GM12875 (cell line): ENCODE measurements at regions not wholly inside any gene's neighbourhood (a gene's known extent, or its start where the extent isn't known, plus 50 kb on each side); places are given as distances from the start of the nearest gene placed in this dataset.
A peak's percentile ranks its signal among the peaks of the same experiment; 100 is the strongest.

Experiments used
- H3K4me3 ChIP-seq: one replicate; pipeline ENCODE4 v1.5.1; 2011; ENCODE audit warnings: low read depth, low read length, control low read depth
- CTCF ChIP-seq: IDR thresholded peaks from 2 replicates; pipeline ENCODE4 v1.5.1; 2011; ENCODE audit warnings: low read depth, mild to moderate bottlenecking, control low read depth, inconsistent platforms, low read length, moderate library complexity, borderline replicate concordance; ENCODE audit not compliant: insufficient read depth

GRCh38 chr22:27400811-27401210 is 400.7 kb downstream of the MN1 start:
- no peak overlapping the region for H3K4me3 ChIP-seq
- TF ChIP-seq CTCF: no peak

- no peak for TF ChIP-seq CTCF
- H3K4me3 ChIP-seq: no peak overlapping the region
Observed at GRCh38 chr22:27401321-27401720, 400.2 kb downstream of the MN1 start.

GRCh38 chr22:27404441-27404840 is 397.1 kb downstream of the MN1 start:
- H3K4me3 ChIP-seq: no peak overlapping the region
- no peak for TF ChIP-seq CTCF

GRCh38 chr22:27405672-27406388 is 395.7 kb downstream of the MN1 start:
- no peak overlapping the region for H3K4me3 ChIP-seq
- TF ChIP-seq CTCF: 0 out of 2 replicates have a peak, but pooled peaks have one; percentile 18

GRCh38 chr22:27406389-27406861 is 395.1 kb downstream of the MN1 start:
- TF ChIP-seq CTCF: no peak
- no peak overlapping the region for H3K4me3 ChIP-seq

- TF ChIP-seq CTCF: no peak
Observed at GRCh38 chr22:27407369-27407985, 394.1 kb downstream of the MN1 start.

GRCh38 chr22:27408068-27408467 is 393.5 kb downstream of the MN1 start:
- no peak for TF ChIP-seq CTCF
- no peak overlapping the region for H3K4me3 ChIP-seq

More at GRCh38 chr22:27407369-27407985, 394.1 kb downstream of the MN1 start:
- no peak overlapping the region for H3K4me3 ChIP-seq
